Neural cell (in vitro differentiated cells): ENCODE measurements at regions not wholly inside any gene's neighbourhood (a gene's known extent, or its start where the extent isn't known, plus 50 kb on each side); places are given as distances from the start of the nearest gene placed in this dataset.

ENCODE experiments used
- H2AFZ ChIP-seq: fragments of 200-600, 300-800 bp; sonication (generic), shearing (Covaris generic); 2 replicates; pipeline ENCODE4 v1.6.0; 2014; ENCODE audit warnings: low read depth, mild to moderate bottlenecking, antibody characterized with exemption, low read length, moderate library complexity
- H3F3A ChIP-seq: fragments of 200-600 bp; shearing (Covaris generic); 2 replicates; pipeline ENCODE4 v1.6.1; 2016; ENCODE audit warnings: mild to moderate bottlenecking, moderate library complexity, mixed read lengths, antibody characterized with exemption, low read length; ENCODE audit not compliant: insufficient read depth, poor library complexity, severe bottlenecking
- H3K27ac ChIP-seq: fragments of 200-600, 300-800 bp; sonication (generic), shearing (Covaris generic); 2 replicates; pipeline ENCODE4 v1.5.1; 2014; ENCODE audit warnings: mild to moderate bottlenecking, low read length, moderate library complexity
- H3K27me3 ChIP-seq: fragments of 300-800, 200-600 bp; sonication (generic), shearing (Covaris generic); 2 replicates; pipeline ENCODE4 v1.6.0; 2014; ENCODE audit warnings: mild to moderate bottlenecking, low read depth, low read length, moderate library complexity; ENCODE audit not compliant: insufficient read depth
- H3K36me3 ChIP-seq: fragments of 300-800, 200-600 bp; sonication (generic), shearing (Covaris generic); 2 replicates; pipeline ENCODE4 v1.5.1; 2014; ENCODE audit warnings: mild to moderate bottlenecking, antibody characterized with exemption, low read length, moderate library complexity; ENCODE audit not compliant: insufficient read depth
- H3K4me2 ChIP-seq: fragments of 300-800, 200-600 bp; sonication (generic), shearing (Covaris generic); 2 replicates; pipeline ENCODE4 v1.6.0; 2014; ENCODE audit warnings: mild to moderate bottlenecking, low read length
- H3K4me3 ChIP-seq: fragments of 300-800, 200-600 bp; sonication (generic), shearing (Covaris generic); 2 replicates; pipeline ENCODE4 v1.5.1; 2014; ENCODE audit warnings: mild to moderate bottlenecking, low read length, moderate library complexity
- H3K79me2 ChIP-seq: fragments of 200-600 bp; shearing (Covaris generic); replicated peaks from 2 replicates; pipeline ENCODE4 v1.6.0; 2014; ENCODE audit warnings: mild to moderate bottlenecking, low read length, moderate library complexity; ENCODE audit not compliant: insufficient read depth
- H3K9ac ChIP-seq: fragments of 300-800, 200-600 bp; sonication (generic), shearing (Covaris generic); 2 replicates; pipeline ENCODE4 v1.6.1; 2016; ENCODE audit warnings: mild to moderate bottlenecking, low read length, mixed read lengths
- H3K9me2 ChIP-seq: fragments of 200-600 bp; shearing (Covaris generic); 2 replicates; pipeline ENCODE4 v1.6.1; 2016; ENCODE audit warnings: mild to moderate bottlenecking, low read length, mixed read lengths; ENCODE audit not compliant: insufficient read depth
- H3K9me3 ChIP-seq: fragments of 200-600, 300-800 bp; sonication (generic), shearing (Covaris generic); 2 replicates; pipeline ENCODE4 v1.6.1; 2016; ENCODE audit warnings: mild to moderate bottlenecking, mixed run types, low read length, moderate library complexity, mixed read lengths
- H4K20me1 ChIP-seq: fragments of 200-600 bp; shearing (Covaris generic); 2 replicates; pipeline ENCODE4 v1.6.1; 2016; ENCODE audit warnings: mild to moderate bottlenecking, mixed run types; ENCODE audit not compliant: insufficient read depth
- CTCF ChIP-seq: fragments of 450-650 bp; IDR thresholded peaks from 2 replicates; pipeline ENCODE4 v1.5.1; 2014; ENCODE audit warnings: antibody characterized with exemption, mild to moderate bottlenecking, moderate library complexity; ENCODE audit not compliant: poor library complexity, severe bottlenecking
- EP300 ChIP-seq: fragments of 450-650 bp; conservative IDR thresholded peaks from 2 replicates; pipeline ENCODE4 v1.6.1; 2014; ENCODE audit warnings: antibody characterized with exemption, mild to moderate bottlenecking, moderate library complexity; ENCODE audit not compliant: poor library complexity, severe bottlenecking
- EZH2 ChIP-seq: fragments of 200-600, 300-800 bp; shearing (Covaris generic), sonication (generic); IDR thresholded peaks from 2 replicates; pipeline ENCODE4 v1.6.1; 2014; ENCODE audit warnings: antibody characterized with exemption, low read length, borderline replicate concordance, mild to moderate bottlenecking; ENCODE audit not compliant: insufficient read depth, poor library complexity, severe bottlenecking
- MXI1 ChIP-seq: fragments of 450-650 bp; conservative IDR thresholded peaks from 2 replicates; pipeline ENCODE4 v1.6.1; 2014; ENCODE audit warnings: antibody characterized with exemption, mild to moderate bottlenecking; ENCODE audit not compliant: poor library complexity, severe bottlenecking
- POLR2AphosphoS5 ChIP-seq: IDR thresholded peaks from 2 replicates; pipeline ENCODE4 v1.6.1; 2012
- RAD21 ChIP-seq: fragments of 450-650 bp; conservative IDR thresholded peaks from 2 replicates; pipeline ENCODE4 v1.6.1; 2014; ENCODE audit warnings: antibody characterized with exemption, mild to moderate bottlenecking, moderate library complexity
- SMC3 ChIP-seq: fragments of 450-650 bp; conservative IDR thresholded peaks from 2 replicates; pipeline ENCODE4 v1.6.1; 2014; ENCODE audit warnings: antibody characterized with exemption, mild to moderate bottlenecking, moderate library complexity; ENCODE audit not compliant: poor library complexity
- TAF1 ChIP-seq: IDR thresholded peaks from 2 replicates; pipeline ENCODE4 v1.6.1; 2012; ENCODE audit warnings: low read depth
- TF ChIP-seq, protein P1 (sequence below): IDR thresholded peaks from 2 replicates; pipeline ENCODE4 v1.6.1; 2012; ENCODE audit warnings: borderline replicate concordance

- Histone ChIP-seq H3K4me2 (no peak overlapping the region), H2AFZ (no peak overlapping the region), H3K27me3 (no peaks in the 10 kb centered on the region), H4K20me1 (no peaks in the 10 kb centered on the region), H3F3A (no peaks in the 10 kb centered on the region), H3K36me3 (no peaks in the 10 kb centered on the region), H3K27ac (no peak overlapping the region), H3K79me2 (no peaks in the 10 kb centered on the region), H3K9me2 (no peaks in the 10 kb centered on the region), H3K9ac (no peak overlapping the region), H3K9me3 (no peaks in the 10 kb centered on the region), H3K4me3 (no peak overlapping the region)
- no peak for TF ChIP-seq CTCF
- no peak for TF ChIP-seq EZH2
- no peak for TF ChIP-seq EP300
- TF ChIP-seq MXI1 = no peak
- TF ChIP-seq RAD21 = no peak
- no peak for TF ChIP-seq POLR2AphosphoS5
- no peak for TF ChIP-seq SMC3
- TF ChIP-seq TAF1 = no peak
- TF ChIP-seq, protein P1, sequence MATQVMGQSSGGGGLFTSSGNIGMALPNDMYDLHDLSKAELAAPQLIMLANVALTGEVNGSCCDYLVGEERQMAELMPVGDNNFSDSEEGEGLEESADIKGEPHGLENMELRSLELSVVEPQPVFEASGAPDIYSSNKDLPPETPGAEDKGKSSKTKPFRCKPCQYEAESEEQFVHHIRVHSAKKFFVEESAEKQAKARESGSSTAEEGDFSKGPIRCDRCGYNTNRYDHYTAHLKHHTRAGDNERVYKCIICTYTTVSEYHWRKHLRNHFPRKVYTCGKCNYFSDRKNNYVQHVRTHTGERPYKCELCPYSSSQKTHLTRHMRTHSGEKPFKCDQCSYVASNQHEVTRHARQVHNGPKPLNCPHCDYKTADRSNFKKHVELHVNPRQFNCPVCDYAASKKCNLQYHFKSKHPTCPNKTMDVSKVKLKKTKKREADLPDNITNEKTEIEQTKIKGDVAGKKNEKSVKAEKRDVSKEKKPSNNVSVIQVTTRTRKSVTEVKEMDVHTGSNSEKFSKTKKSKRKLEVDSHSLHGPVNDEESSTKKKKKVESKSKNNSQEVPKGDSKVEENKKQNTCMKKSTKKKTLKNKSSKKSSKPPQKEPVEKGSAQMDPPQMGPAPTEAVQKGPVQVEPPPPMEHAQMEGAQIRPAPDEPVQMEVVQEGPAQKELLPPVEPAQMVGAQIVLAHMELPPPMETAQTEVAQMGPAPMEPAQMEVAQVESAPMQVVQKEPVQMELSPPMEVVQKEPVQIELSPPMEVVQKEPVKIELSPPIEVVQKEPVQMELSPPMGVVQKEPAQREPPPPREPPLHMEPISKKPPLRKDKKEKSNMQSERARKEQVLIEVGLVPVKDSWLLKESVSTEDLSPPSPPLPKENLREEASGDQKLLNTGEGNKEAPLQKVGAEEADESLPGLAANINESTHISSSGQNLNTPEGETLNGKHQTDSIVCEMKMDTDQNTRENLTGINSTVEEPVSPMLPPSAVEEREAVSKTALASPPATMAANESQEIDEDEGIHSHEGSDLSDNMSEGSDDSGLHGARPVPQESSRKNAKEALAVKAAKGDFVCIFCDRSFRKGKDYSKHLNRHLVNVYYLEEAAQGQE = no peak
These were observed 384.4 kb upstream of the KLF6 start for GRCh38 chr10:4169448-4169847.

GRCh38 chr10:4167216-4167615 is 382.2 kb upstream of the KLF6 start:
- no peaks in the 10 kb centered on the region for H4K20me1 ChIP-seq

More at GRCh38 chr10:4167216-4167615, 382.2 kb upstream of the KLF6 start:
- no peak overlapping the region for H3K4me2 ChIP-seq
- no peak overlapping the region for H3K9ac ChIP-seq
- H3K36me3 ChIP-seq = no peaks in the 10 kb centered on the region
- H2AFZ ChIP-seq = no peak overlapping the region
- H3K9me2 ChIP-seq = no peaks in the 10 kb centered on the region
- no peaks in the 10 kb centered on the region for H3K9me3 ChIP-seq
- H3K27ac ChIP-seq = no peak overlapping the region
- TF ChIP-seq RAD21 = no peak
- no peak for TF ChIP-seq TAF1
- TF ChIP-seq, protein P1 = no peak
- no peak for TF ChIP-seq POLR2AphosphoS5
- no peak for TF ChIP-seq MXI1
- no peak for TF ChIP-seq SMC3
- TF ChIP-seq CTCF = no peak
- no peak for TF ChIP-seq EZH2
- no peak for TF ChIP-seq EP300
- no peaks in the 10 kb centered on the region for H3F3A ChIP-seq
- no peaks in the 10 kb centered on the region for H3K27me3 ChIP-seq
- H3K4me3 ChIP-seq = no peak overlapping the region
- H3K79me2 ChIP-seq = no peaks in the 10 kb centered on the region
